ENCODE measurements at regions not wholly inside any gene's neighbourhood (a gene's known extent, or its start where the extent isn't known, plus 50 kb on each side); places are given as distances from the start of the nearest gene placed in this dataset.

GRCh38 chr1:81472387-81472786, 328.3 kb upstream of the ADGRL2 start:
- H3K9me3 ChIP-seq (ENCODE audit: low read length) = peaks cover 36% of the 10 kb centered on the region; the same call in 1 of the 2 replicates
- TF ChIP-seq NKX3-1 (CRISPR knock-in tag; IDR thresholded peaks at IDR 0.05) (no peak), DR1 (CRISPR knock-in tag; IDR thresholded peaks at IDR 0.05) (no peak), ZNF512B (CRISPR knock-in tag; IDR thresholded peaks at IDR 0.05; ENCODE audit: borderline replicate concordance) (no peak), ZNF550 (CRISPR knock-in tag; IDR thresholded peaks at IDR 0.05; ENCODE audit: borderline replicate concordance) (no peak), EED (CRISPR knock-in tag; IDR thresholded peaks at IDR 0.05) (no peak), ZNF784 (CRISPR knock-in tag; IDR thresholded peaks at IDR 0.05; ENCODE audit: borderline replicate concordance) (no peak), EP300 (IDR thresholded peaks at IDR 0.05; ENCODE audit: low read depth in 2 of 2, low read length in 2 of 2) (no peak), EP300 (CRISPR knock-in tag; IDR thresholded peaks at IDR 0.05; ENCODE audit: borderline replicate concordance) (no peak)
- H2AFZ ChIP-seq (ENCODE audit: low read length) = no peak overlapping the region
- H3K4me1 ChIP-seq (ENCODE audit: insufficient read depth, low read length) = no peaks in the 10 kb centered on the region
- POLR2A ChIA-PET = no interaction called here
- H3K36me3 ChIP-seq (replicated peaks in 1 of 2; ENCODE audit: control insufficient read depth in 1 of 2, insufficient read depth in 2 of 2, low read length in 2 of 2) = no peaks in the 10 kb centered on the region
- FAIRE-seq (no peak), ATAC-seq (no peak), DNase-seq (ENCODE audit: low spot score) (no peak)
- H3K27ac ChIP-seq (ENCODE audit: extremely low read length, insufficient read depth, low read length) = no peak overlapping the region
- intact Hi-C loops (cut with micrococcal nuclease; ENCODE audit: unreplicated experiment) = no loop called here
- no peak overlapping the region for H3K4me2 ChIP-seq (ENCODE audit: low read depth, low read length)
- 8% methylated on average over 6 of the region's 6 CpGs for whole genome bisulfite sequencing (ENCODE audit: low lambda C conversion rate)
- H3K27me3 ChIP-seq (ENCODE audit: control insufficient read depth in 1 of 2, insufficient read depth in 2 of 2, low read length in 2 of 2) = no peaks in the 10 kb centered on the region; a peak in 1 of 5 replicates
- BruUV-seq (replicated peaks) = no TSS peak
- H3K9ac ChIP-seq (ENCODE audit: insufficient read depth, low read depth, low read length) = no peak overlapping the region
- in situ Hi-C loops (cut with HindIII; ENCODE audit: extremely low pct_ligation_motif_present, low pct_unique_long_range_greater_than_20kb) = no loop called here
- H4K20me1 ChIP-seq (ENCODE audit: insufficient read depth, low read length) = no peaks in the 10 kb centered on the region
- CTCF ChIA-PET (ENCODE audit: low intra/inter-chr PET ratio, low total read pairs) = no interaction called here
- H3K79me2 ChIP-seq (ENCODE audit: insufficient read depth, low read length) = no peaks in the 10 kb centered on the region
- no peak overlapping the region for H3K4me3 ChIP-seq (replicated peaks in 1 of 3; ENCODE audit: insufficient read depth in 1 of 3, low read depth in 2 of 3, low read length in 3 of 3)

Measured in HepG2 (cell line).